SK-N-MC (cell line): ENCODE measurements at regions not wholly inside any gene's neighbourhood (a gene's known extent, or its start where the extent isn't known, plus 50 kb on each side); places are given as distances from the start of the nearest gene placed in this dataset.

ENCODE experiments used
- EZH2 ChIP-seq: fragments of 200-600 bp; sonication (generic); IDR thresholded peaks from one replicate; pipeline ENCODE4 v1.6.1; 2017; ENCODE audit warnings: antibody characterized with exemption
- FOXP2 ChIP-seq: optimal IDR thresholded peaks from 2 replicates; pipeline ENCODE3; 2011; ENCODE audit warnings: mild to moderate bottlenecking, moderate library complexity; ENCODE audit not compliant: insufficient read depth; ENCODE audit errors: extremely low read length, control extremely low read depth
- POLR2AphosphoS5 ChIP-seq: IDR thresholded peaks from 2 replicates; pipeline ENCODE4 v1.6.1; 2012; ENCODE audit warnings: mild to moderate bottlenecking, low read depth, low read length, borderline replicate concordance

DNA sequence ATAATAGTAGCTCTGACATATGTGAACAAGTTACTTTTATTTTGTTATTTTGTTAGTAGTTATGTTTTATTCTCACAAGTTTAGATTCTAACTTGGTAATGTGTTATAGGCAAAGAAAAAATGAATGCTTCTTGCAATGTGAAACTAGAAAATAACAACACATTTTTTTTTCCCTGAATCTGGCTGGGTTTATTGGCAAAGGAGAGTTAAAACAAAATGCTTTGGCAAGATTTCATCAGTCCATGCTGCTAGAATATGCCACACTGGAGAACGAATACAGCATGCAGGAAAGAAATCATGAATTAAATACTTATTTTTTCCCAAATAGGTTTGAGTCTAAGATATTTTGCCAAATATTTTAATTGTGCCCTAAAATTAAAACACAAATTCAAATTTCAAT lies 1048.1 kb upstream of the ACO1 start:
- TF ChIP-seq EZH2 (no peak), POLR2AphosphoS5 (no peak), FOXP2 (no peak)
